Gastrocnemius medialis (tissue), 4 donors: ENCODE measurements at regions not wholly inside any gene's neighbourhood (a gene's known extent, or its start where the extent isn't known, plus 50 kb on each side); places are given as distances from the start of the nearest gene placed in this dataset.

Experiments used
- ATAC-seq, 2 donors: fragments of 150-250 bp; one replicate each; pipeline ENCODE4 v1.9.1; 2016
- DNase-seq, 2 donors: peaks; one replicate each; pipeline ENCODE4 v3.0.0-alpha.2; 2019
- H3K27ac ChIP-seq, 4 donors: fragments of 200-600 bp; sonication (generic); 1 replicate in 1 of 4; 2 replicates in 3 of 4; pipeline ENCODE4 v1.5.1; 2016 to 2018; ENCODE audit warnings: mild to moderate bottlenecking in 2 of 4, moderate library complexity in 1 of 4
- H3K27me3 ChIP-seq, 3 donors: fragments of 200-600 bp; sonication (generic) in 2 of 3; 1 replicate in 1 of 3; 2 replicates in 2 of 3; pipeline versions ENCODE4 v1.5.1 to v1.6.0; 2016 to 2019; ENCODE audit warnings: mild to moderate bottlenecking in 1 of 3, moderate library complexity in 1 of 3
- H3K36me3 ChIP-seq, 2 donors: fragments of 200-600 bp; sonication (generic) in 1 of 2; one replicate each; pipeline ENCODE4 v1.5.1; 2017 to 2018
- H3K4me1 ChIP-seq, 2 donors: fragments of 200-600 bp; sonication (generic) in 1 of 2; one replicate each; pipeline ENCODE4 v1.5.1; 2016 to 2017; ENCODE audit warnings: mild to moderate bottlenecking in 2 of 2
- H3K4me3 ChIP-seq, 4 donors: fragments of 200-600 bp; sonication (generic) in 3 of 4; 1 replicate in 1 of 4; 2 replicates in 3 of 4; pipeline ENCODE4 v1.5.1; 2016 to 2019; ENCODE audit warnings: mild to moderate bottlenecking in 2 of 4
- H3K9me3 ChIP-seq, 3 donors: fragments of 200-600 bp; sonication (generic) in 2 of 3; 1 replicate in 1 of 3; 2 replicates in 2 of 3; pipeline ENCODE4 v1.5.1; 2016 to 2019
- POLR2A ChIP-seq, 2 donors: fragments of 450-650 bp; IDR thresholded peaks; one replicate each; pipeline ENCODE4 v1.6.1; 2017; ENCODE audit warnings: antibody characterized with exemption in 2 of 2, mild to moderate bottlenecking in 2 of 2, moderate library complexity in 2 of 2
- in situ Hi-C, 4 donors: fragments of 200-750 bp; cut with MboI; loops; one replicate each; pipeline versions ENCODE4 v1.15.0 to v1.8.0; 2017; ENCODE audit warnings: low sequenced_read_pairs in 4 of 4
- intact Hi-C: fragments of 100-400 bp; cut with DNase I; formaldehyde crosslinking; loops from one replicate; pipeline ENCODE4 v1.15.1; 2023; ENCODE audit warnings: low total_unique reads
- TF ChIP-seq, protein P1 (sequence below), 5 experiments: fragments of 450-650 bp in 3 of 5; fragments of 200-600 bp in 2 of 5; sonication (generic) in 2 of 5; IDR thresholded peaks in 4 of 5; conservative IDR thresholded peaks in 1 of 5; 1 replicate in 4 of 5; 2 replicates in 1 of 5; pipeline ENCODE4 v1.5.1; 2016 to 2019; ENCODE audit warnings: antibody characterized with exemption in 5 of 5, mild to moderate bottlenecking in 3 of 5, moderate library complexity in 3 of 5

GRCh38 chr6:92150553-92150952, 1268.8 kb downstream of the EPHA7 start:
- in situ Hi-C loops (no loop called here), intact Hi-C loops (no loop called here)
- Histone ChIP-seq H3K27ac (no peak overlapping the region), H3K9me3 (no peaks in the 10 kb centered on the region), H3K4me1 (no peaks in the 10 kb centered on the region), H3K27me3 (no peaks in the 10 kb centered on the region), H3K36me3 (no peaks in the 10 kb centered on the region), H3K4me3 (no peak overlapping the region)
- DNase-seq (no peak), ATAC-seq (no peak)
- TF ChIP-seq, protein P1, sequence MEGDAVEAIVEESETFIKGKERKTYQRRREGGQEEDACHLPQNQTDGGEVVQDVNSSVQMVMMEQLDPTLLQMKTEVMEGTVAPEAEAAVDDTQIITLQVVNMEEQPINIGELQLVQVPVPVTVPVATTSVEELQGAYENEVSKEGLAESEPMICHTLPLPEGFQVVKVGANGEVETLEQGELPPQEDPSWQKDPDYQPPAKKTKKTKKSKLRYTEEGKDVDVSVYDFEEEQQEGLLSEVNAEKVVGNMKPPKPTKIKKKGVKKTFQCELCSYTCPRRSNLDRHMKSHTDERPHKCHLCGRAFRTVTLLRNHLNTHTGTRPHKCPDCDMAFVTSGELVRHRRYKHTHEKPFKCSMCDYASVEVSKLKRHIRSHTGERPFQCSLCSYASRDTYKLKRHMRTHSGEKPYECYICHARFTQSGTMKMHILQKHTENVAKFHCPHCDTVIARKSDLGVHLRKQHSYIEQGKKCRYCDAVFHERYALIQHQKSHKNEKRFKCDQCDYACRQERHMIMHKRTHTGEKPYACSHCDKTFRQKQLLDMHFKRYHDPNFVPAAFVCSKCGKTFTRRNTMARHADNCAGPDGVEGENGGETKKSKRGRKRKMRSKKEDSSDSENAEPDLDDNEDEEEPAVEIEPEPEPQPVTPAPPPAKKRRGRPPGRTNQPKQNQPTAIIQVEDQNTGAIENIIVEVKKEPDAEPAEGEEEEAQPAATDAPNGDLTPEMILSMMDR (IDR thresholded peaks at IDR 0.05 in 4 of 5, conservative IDR thresholded peaks at IDR 0.05 in 1 of 5) = no peak
- TF ChIP-seq POLR2A (IDR thresholded peaks at IDR 0.05) = no peak

DNA sequence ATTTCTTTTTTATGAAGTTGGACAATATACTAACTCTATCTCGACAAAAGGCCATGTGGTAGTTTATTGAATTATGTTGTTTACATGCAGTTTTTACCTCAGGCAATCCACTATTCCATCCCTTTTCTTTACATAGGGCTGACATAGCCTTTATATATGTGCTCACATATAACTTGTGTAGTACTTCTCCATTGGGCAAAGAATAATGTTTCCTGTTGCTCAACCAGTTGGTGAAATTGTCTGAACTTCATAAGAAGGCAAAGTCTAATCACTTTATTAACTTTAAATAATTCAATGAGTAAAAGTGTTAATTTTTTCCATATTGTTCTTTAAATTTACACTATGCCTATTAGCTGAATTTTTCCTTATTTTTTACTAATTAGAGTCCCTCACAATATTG, 1272.1 kb downstream of the EPHA7 start:
- no peak for TF ChIP-seq POLR2A (IDR thresholded peaks at IDR 0.05)
- TF ChIP-seq, protein P1 (IDR thresholded peaks at IDR 0.05 in 4 of 5, conservative IDR thresholded peaks at IDR 0.05 in 1 of 5) = no peak
- ATAC-seq = no peak
- H3K27me3 ChIP-seq = no peaks in the 10 kb centered on the region
- intact Hi-C loops = no loop called here
- no peaks in the 10 kb centered on the region for H3K4me1 ChIP-seq
- in situ Hi-C loops = no loop called here
- H3K36me3 ChIP-seq = no peaks in the 10 kb centered on the region
- no peaks in the 10 kb centered on the region for H3K9me3 ChIP-seq
- H3K4me3 ChIP-seq = no peak overlapping the region
- H3K27ac ChIP-seq = no peak overlapping the region
- no peak for DNase-seq

- in situ Hi-C loops = no loop called here
- Histone ChIP-seq H3K36me3 (no peaks in the 10 kb centered on the region), H3K9me3 (no peaks in the 10 kb centered on the region), H3K4me3 (no peak overlapping the region), H3K27me3 (no peaks in the 10 kb centered on the region), H3K27ac (no peak overlapping the region), H3K4me1 (no peaks in the 10 kb centered on the region)
- intact Hi-C loops = no loop called here
- no peak for TF ChIP-seq POLR2A (IDR thresholded peaks at IDR 0.05)
- TF ChIP-seq, protein P1 (IDR thresholded peaks at IDR 0.05 in 4 of 5, conservative IDR thresholded peaks at IDR 0.05 in 1 of 5) = no peak
- ATAC-seq = no peak
- DNase-seq = no peak
Observed at GRCh38 chr6:92139601-92140000, 1279.8 kb downstream of the EPHA7 start.

GRCh38 chr6:92132957-92133356, 1286.4 kb downstream of the EPHA7 start:
- TF ChIP-seq, protein P1 (IDR thresholded peaks at IDR 0.05 in 4 of 5, conservative IDR thresholded peaks at IDR 0.05 in 1 of 5) = no peak
- no peak for TF ChIP-seq POLR2A (IDR thresholded peaks at IDR 0.05)
- no peaks in the 10 kb centered on the region for H3K27me3 ChIP-seq

GRCh38 chr6:92132457-92132856, 1286.9 kb downstream of the EPHA7 start:
- ATAC-seq = no peak
- Histone ChIP-seq H3K36me3 (no peaks in the 10 kb centered on the region), H3K9me3 (no peaks in the 10 kb centered on the region), H3K27ac (no peak overlapping the region), H3K4me3 (no peak overlapping the region), H3K4me1 (no peaks in the 10 kb centered on the region), H3K27me3 (no peaks in the 10 kb centered on the region)
- intact Hi-C loops (no loop called here), in situ Hi-C loops (no loop called here)
- DNase-seq = no peak
- TF ChIP-seq, protein P1 (IDR thresholded peaks at IDR 0.05 in 4 of 5, conservative IDR thresholded peaks at IDR 0.05 in 1 of 5) = no peak
- no peak for TF ChIP-seq POLR2A (IDR thresholded peaks at IDR 0.05)

More at GRCh38 chr6:92132957-92133356, 1286.4 kb downstream of the EPHA7 start:
- ATAC-seq (no peak), DNase-seq (no peak)
- in situ Hi-C loops (no loop called here), intact Hi-C loops (no loop called here)
- H3K4me1 ChIP-seq = no peaks in the 10 kb centered on the region
- H3K4me3 ChIP-seq = no peak overlapping the region
- H3K9me3 ChIP-seq = no peaks in the 10 kb centered on the region
- H3K27ac ChIP-seq = no peak overlapping the region
- no peaks in the 10 kb centered on the region for H3K36me3 ChIP-seq
